ENCODE measurements at regions not wholly inside any gene's neighbourhood (a gene's known extent, or its start where the extent isn't known, plus 50 kb on each side); places are given as distances from the start of the nearest gene placed in this dataset.

DNA sequence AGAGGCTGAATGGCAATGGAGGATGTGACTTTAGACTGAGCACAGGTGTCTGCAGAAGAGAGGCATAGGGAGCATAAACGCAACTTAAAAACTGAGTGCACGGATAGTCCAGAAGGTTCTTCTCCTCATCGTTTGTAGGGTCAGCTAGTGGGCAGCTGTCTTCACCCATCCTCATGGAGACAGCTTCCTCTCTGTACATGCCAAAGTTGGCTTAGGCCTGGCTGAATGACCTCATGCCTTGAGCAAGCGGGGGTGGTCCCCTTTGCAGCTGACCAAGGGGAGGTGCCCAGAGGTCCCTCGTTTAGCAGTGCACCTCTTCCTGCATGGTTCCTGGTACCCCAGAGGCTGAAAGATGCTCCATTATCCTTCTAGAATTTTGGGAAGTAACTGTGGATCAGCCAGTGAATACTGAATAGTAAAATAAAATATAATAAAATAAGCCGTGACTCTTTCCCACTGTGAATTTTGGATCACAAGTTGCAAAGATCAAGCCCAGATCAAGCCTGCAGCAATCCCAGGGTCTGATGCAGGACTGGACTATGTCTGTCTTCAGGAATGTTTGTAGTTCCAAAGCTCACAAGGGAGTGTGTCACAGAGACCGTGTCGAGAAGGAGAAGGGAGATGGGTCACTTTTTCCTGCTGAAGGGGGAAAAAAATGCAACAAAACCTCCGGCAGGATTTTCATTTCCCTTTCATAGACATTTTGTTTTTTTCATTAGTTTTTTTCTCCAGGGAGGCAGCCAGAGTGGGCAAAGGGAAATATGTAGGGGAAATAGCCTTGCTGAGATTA lies 295.3 kb upstream of the MKI67 start:
- no peaks in the 10 kb centered on the region for H3K9me3 ChIP-seq (ENCODE audit: control insufficient read depth, low read length)
- no peaks in the 10 kb centered on the region for H3K36me3 ChIP-seq (ENCODE audit: control insufficient read depth, insufficient read depth, low read length)
- no peak overlapping the region for H3K9ac ChIP-seq (ENCODE audit: low read length)
- no peak overlapping the region for H3K4me3 ChIP-seq (ENCODE audit: low read length)
- no peaks in the 10 kb centered on the region for H3K4me1 ChIP-seq (ENCODE audit: control insufficient read depth, insufficient read depth, low read length)
- no peaks in the 10 kb centered on the region for H3K27me3 ChIP-seq (ENCODE audit: control insufficient read depth, insufficient read depth, low read length)

DNA sequence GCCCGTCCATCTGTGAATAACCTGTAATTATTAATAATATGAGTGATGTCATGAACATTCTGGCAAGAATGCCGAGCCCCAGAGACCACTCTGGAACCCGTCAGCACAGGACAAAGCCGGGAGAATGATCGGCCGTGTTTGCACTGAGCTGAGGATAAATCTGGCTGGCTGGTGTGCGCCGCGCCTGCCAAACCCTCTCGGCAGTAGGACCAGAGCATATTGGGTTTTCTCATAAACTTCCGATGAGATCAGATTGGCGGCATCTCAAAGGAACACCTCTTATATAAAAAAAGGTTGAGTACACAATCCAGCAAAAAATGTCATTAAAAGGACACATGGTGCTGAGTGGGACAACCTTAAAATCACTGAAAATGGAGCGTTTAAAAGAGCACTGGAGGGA lies 296.0 kb upstream of the MKI67 start:
- Histone ChIP-seq H3K36me3 (ENCODE audit: control insufficient read depth, insufficient read depth, low read length) (no peaks in the 10 kb centered on the region), H3K9me3 (ENCODE audit: control insufficient read depth, low read length) (no peaks in the 10 kb centered on the region), H3K4me1 (ENCODE audit: control insufficient read depth, insufficient read depth, low read length) (no peaks in the 10 kb centered on the region), H3K9ac (ENCODE audit: low read length) (no peak overlapping the region), H3K27me3 (ENCODE audit: control insufficient read depth, insufficient read depth, low read length) (no peaks in the 10 kb centered on the region), H3K4me3 (ENCODE audit: low read length) (no peak overlapping the region)

DNA sequence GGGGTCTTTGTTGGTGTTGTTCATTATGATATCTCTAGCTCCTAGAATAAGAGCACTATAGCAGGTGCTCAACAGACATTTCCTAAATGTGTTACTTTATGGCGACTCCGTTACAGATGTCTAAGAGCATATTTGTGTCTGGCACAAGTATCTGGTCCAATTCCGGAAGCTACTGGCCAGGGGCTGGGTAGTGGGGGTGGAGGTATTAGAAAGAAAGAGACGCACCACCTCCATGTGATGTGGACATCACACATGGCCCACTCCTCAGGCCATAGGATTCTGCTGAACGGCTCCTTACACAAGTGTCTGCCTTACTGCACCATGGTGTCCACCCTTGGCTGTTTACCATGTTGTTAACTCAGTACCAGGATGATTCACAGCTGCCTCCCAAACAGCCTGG lies 296.8 kb upstream of the MKI67 start:
- Histone ChIP-seq H3K9ac (ENCODE audit: low read length) (no peak overlapping the region), H3K27me3 (ENCODE audit: control insufficient read depth, insufficient read depth, low read length) (no peaks in the 10 kb centered on the region), H3K9me3 (ENCODE audit: control insufficient read depth, low read length) (no peaks in the 10 kb centered on the region), H3K36me3 (ENCODE audit: control insufficient read depth, insufficient read depth, low read length) (no peaks in the 10 kb centered on the region), H3K4me1 (ENCODE audit: control insufficient read depth, insufficient read depth, low read length) (no peaks in the 10 kb centered on the region), H3K4me3 (ENCODE audit: low read length) (no peak overlapping the region)

DNA sequence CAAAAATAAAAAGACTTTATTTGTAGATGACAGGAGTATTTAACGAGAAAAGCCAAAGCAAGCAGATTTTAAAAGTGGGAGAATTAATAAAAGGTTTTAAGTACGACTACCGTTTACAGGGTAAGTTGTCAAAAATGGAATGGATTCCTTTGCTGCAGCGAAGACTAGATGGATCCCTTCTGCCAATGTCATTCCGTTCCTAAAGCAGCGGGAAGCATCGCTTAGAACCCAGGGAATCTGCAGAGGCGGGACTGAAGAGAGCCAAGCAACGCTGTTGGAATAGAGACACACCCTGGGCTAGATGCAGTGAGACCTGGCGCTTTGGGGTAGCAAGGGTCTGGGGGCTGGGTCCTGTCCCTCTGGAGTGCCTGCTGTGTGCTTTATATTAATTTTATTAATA lies 303.1 kb upstream of the MKI67 start:
- H3K9ac ChIP-seq (ENCODE audit: low read length), result no peak overlapping the region
- no peaks in the 10 kb centered on the region for H3K36me3 ChIP-seq (ENCODE audit: control insufficient read depth, insufficient read depth, low read length)
- H3K27me3 ChIP-seq (ENCODE audit: control insufficient read depth, insufficient read depth, low read length), result no peaks in the 10 kb centered on the region
- no peaks in the 10 kb centered on the region for H3K9me3 ChIP-seq (ENCODE audit: control insufficient read depth, low read length)
- no peak overlapping the region for H3K4me3 ChIP-seq (ENCODE audit: low read length)
- H3K4me1 ChIP-seq (ENCODE audit: control insufficient read depth, insufficient read depth, low read length), result no peaks in the 10 kb centered on the region

DNA sequence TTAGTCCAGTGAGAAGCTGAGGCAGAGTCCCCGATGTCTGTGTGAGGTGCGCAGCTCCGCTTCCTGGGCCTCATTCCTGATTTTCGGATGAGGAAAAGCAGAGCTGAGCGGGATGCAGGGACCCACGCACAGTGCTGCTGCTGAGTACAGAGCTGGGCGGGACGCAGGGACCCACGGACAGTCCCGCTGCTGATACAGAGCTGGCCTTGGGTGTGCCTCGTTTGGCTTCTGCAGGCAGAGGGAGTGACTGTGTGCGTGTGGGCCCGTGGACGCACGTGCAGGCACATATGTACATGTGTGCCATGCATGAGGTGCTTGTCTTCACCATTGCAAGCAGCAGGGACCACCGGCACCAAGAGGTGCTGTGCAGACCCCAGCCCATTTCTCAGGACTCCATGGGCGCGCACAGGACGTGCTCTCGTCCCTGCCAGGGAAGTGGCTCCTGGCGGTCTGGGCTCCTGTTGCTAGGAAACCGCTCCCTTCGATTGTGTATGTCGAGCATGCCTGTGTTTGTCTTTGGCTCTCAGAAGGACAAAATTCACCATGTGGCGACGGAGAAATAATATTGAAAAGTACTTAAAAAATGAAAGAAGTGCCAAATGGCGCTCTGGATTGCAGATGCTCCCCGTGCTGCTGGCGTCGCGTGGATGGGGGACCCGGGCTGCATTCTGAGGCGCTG lies 303.8 kb upstream of the MKI67 start:
- H3K36me3 ChIP-seq (ENCODE audit: control insufficient read depth, insufficient read depth, low read length), result no peaks in the 10 kb centered on the region
- H3K9ac ChIP-seq (ENCODE audit: low read length), result no peak overlapping the region
- no peaks in the 10 kb centered on the region for H3K9me3 ChIP-seq (ENCODE audit: control insufficient read depth, low read length)
- no peak overlapping the region for H3K4me3 ChIP-seq (ENCODE audit: low read length)
- H3K27me3 ChIP-seq (ENCODE audit: control insufficient read depth, insufficient read depth, low read length), result no peaks in the 10 kb centered on the region
- H3K4me1 ChIP-seq (ENCODE audit: control insufficient read depth, insufficient read depth, low read length), result no peaks in the 10 kb centered on the region

- Histone ChIP-seq H3K9me3 (ENCODE audit: control insufficient read depth, low read length) (no peaks in the 10 kb centered on the region), H3K36me3 (ENCODE audit: control insufficient read depth, insufficient read depth, low read length) (no peaks in the 10 kb centered on the region), H3K4me3 (ENCODE audit: low read length) (no peak overlapping the region), H3K4me1 (ENCODE audit: control insufficient read depth, insufficient read depth, low read length) (no peaks in the 10 kb centered on the region), H3K27me3 (ENCODE audit: control insufficient read depth, insufficient read depth, low read length) (no peaks in the 10 kb centered on the region), H3K9ac (ENCODE audit: low read length) (no peak overlapping the region)
These were observed 304.9 kb upstream of the MKI67 start for GRCh38 chr10:128431083-128431482.

DNA sequence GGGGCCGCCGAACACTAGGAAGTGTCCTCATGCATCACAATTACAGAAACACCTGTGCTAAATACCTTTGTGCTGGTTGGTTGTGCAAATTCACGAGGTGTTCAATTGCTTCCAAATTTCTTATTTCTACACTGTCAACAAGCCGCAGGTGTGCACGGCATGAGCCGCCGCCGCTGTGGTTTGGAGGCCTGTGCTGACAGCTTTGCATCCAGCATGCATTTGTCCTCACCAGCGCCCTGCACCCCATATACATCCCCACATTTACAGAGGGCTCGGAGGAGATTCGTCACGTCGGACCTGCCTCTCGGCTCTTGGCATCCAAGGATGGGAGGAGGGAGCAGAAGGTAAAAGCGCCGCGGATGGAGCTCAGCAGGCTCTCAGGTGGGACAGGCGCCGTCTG lies 305.3 kb upstream of the MKI67 start:
- no peaks in the 10 kb centered on the region for H3K36me3 ChIP-seq (ENCODE audit: control insufficient read depth, insufficient read depth, low read length)
- H3K4me1 ChIP-seq (ENCODE audit: control insufficient read depth, insufficient read depth, low read length), result no peaks in the 10 kb centered on the region
- no peaks in the 10 kb centered on the region for H3K9me3 ChIP-seq (ENCODE audit: control insufficient read depth, low read length)
- no peak overlapping the region for H3K4me3 ChIP-seq (ENCODE audit: low read length)
- H3K27me3 ChIP-seq (ENCODE audit: control insufficient read depth, insufficient read depth, low read length), result no peaks in the 10 kb centered on the region
- no peak overlapping the region for H3K9ac ChIP-seq (ENCODE audit: low read length)

- Histone ChIP-seq H3K36me3 (ENCODE audit: control insufficient read depth, insufficient read depth, low read length) (no peaks in the 10 kb centered on the region), H3K9me3 (ENCODE audit: control insufficient read depth, low read length) (no peaks in the 10 kb centered on the region), H3K9ac (ENCODE audit: low read length) (no peak overlapping the region), H3K4me1 (ENCODE audit: control insufficient read depth, insufficient read depth, low read length) (no peaks in the 10 kb centered on the region), H3K4me3 (ENCODE audit: low read length) (no peak overlapping the region), H3K27me3 (ENCODE audit: control insufficient read depth, insufficient read depth, low read length) (no peaks in the 10 kb centered on the region)
These were observed 305.8 kb upstream of the MKI67 start for GRCh38 chr10:128432011-128432410.

DNA sequence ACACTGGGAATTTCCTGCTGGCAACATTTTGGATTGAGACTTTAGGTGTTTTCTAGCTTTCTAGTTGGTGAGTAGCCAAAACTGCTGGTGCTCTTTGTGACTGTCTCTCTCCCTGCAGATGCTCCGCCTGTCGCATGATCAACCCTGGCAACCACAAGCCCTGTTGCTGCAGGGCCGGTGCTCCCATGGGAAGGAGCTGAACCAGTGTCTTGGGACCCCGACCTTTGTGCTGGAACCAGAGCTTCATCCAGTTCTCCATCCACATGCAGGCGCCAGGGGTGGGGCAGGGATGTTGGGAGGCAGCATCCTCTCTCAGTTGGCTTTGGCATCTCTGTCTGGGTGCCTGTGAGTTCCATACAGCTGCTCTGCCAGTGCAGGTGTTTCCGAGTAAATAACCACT lies 306.2 kb upstream of the MKI67 start:
- no peaks in the 10 kb centered on the region for H3K36me3 ChIP-seq (ENCODE audit: control insufficient read depth, insufficient read depth, low read length)
- H3K4me1 ChIP-seq (ENCODE audit: control insufficient read depth, insufficient read depth, low read length), result no peaks in the 10 kb centered on the region
- no peaks in the 10 kb centered on the region for H3K9me3 ChIP-seq (ENCODE audit: control insufficient read depth, low read length)
- no peak overlapping the region for H3K9ac ChIP-seq (ENCODE audit: low read length)
- H3K4me3 ChIP-seq (ENCODE audit: low read length), result no peak overlapping the region
- H3K27me3 ChIP-seq (ENCODE audit: control insufficient read depth, insufficient read depth, low read length), result no peaks in the 10 kb centered on the region

- no peaks in the 10 kb centered on the region for H3K36me3 ChIP-seq (ENCODE audit: control insufficient read depth, insufficient read depth, low read length)
- H3K27me3 ChIP-seq (ENCODE audit: control insufficient read depth, insufficient read depth, low read length), result no peaks in the 10 kb centered on the region
- H3K9ac ChIP-seq (ENCODE audit: low read length), result no peak overlapping the region
- no peak overlapping the region for H3K4me3 ChIP-seq (ENCODE audit: low read length)
- no peaks in the 10 kb centered on the region for H3K4me1 ChIP-seq (ENCODE audit: control insufficient read depth, insufficient read depth, low read length)
- no peaks in the 10 kb centered on the region for H3K9me3 ChIP-seq (ENCODE audit: control insufficient read depth, low read length)
These were observed 309.6 kb upstream of the MKI67 start for GRCh38 chr10:128435811-128436210.

DNA sequence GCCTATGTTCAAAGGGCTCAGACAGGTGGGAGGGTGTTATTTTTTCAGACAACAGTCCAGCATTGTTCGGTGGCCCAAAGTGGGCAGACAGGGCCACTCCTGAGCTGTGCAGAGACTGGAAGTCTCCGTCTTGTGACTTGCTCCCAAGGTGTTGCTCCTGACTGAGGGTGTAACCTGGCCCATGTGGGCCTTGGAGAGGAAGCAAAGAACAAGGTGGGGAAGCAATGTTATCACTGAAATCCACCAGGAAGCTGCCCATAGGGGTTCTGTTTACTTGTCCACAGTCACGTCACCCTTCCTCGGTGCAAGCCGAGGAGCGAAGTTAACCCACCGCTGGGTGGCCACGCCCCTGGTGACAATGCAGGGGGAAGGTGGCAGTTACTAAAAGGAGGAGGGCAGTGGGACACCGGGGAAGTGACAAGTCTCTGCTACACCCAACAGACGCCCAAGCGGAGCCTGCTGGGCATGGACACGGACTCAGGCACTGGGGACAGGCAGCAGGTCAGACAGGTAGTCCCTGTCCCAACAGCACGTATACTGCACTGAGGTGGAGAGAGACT lies 311.6 kb upstream of the MKI67 start:
- Histone ChIP-seq H3K4me3 (ENCODE audit: low read length) (no peak overlapping the region), H3K9ac (ENCODE audit: low read length) (no peak overlapping the region), H3K4me1 (ENCODE audit: control insufficient read depth, insufficient read depth, low read length) (no peaks in the 10 kb centered on the region), H3K36me3 (ENCODE audit: control insufficient read depth, insufficient read depth, low read length) (no peaks in the 10 kb centered on the region), H3K9me3 (ENCODE audit: control insufficient read depth, low read length) (no peaks in the 10 kb centered on the region), H3K27me3 (ENCODE audit: control insufficient read depth, insufficient read depth, low read length) (no peaks in the 10 kb centered on the region)

GRCh38 chr10:128438417-128439063 lies 312.3 kb upstream of the MKI67 start:
- no peaks in the 10 kb centered on the region for H3K36me3 ChIP-seq (ENCODE audit: control insufficient read depth, insufficient read depth, low read length)
- H3K9me3 ChIP-seq (ENCODE audit: control insufficient read depth, low read length), result no peaks in the 10 kb centered on the region
- no peak overlapping the region for H3K4me3 ChIP-seq (ENCODE audit: low read length)
- no peaks in the 10 kb centered on the region for H3K27me3 ChIP-seq (ENCODE audit: control insufficient read depth, insufficient read depth, low read length)
- H3K4me1 ChIP-seq (ENCODE audit: control insufficient read depth, insufficient read depth, low read length), result no peaks in the 10 kb centered on the region
- H3K9ac ChIP-seq (ENCODE audit: low read length), result no peak overlapping the region

Measured in mucosa of stomach (tissue), 1 donor.